Endothelial cell of umbilical vein (primary cell): ENCODE measurements at regions not wholly inside any gene's neighbourhood (a gene's known extent, or its start where the extent isn't known, plus 50 kb on each side); places are given as distances from the start of the nearest gene placed in this dataset.

Experiments
- BruUV-seq: library from RNA; stranded (reverse); fragments of 400-500 nt; replicated peaks from 2 replicates; lab custom pipeline; 2021; lab: Mats Ljungman, UMichigan
- CTCF ChIA-PET: fragments of 300-600, 350-600 bp; sonication (Branson Sonifier 250); formaldehyde crosslinking; loops from one replicate; lab custom pipeline; 2021; ENCODE audit warnings: antibody characterized with exemption, inconsistent platforms; lab: Charles Lee
- POLR2A ChIA-PET: fragments of 300-600, 350-600 bp; sonication (Branson Sonifier 250); formaldehyde crosslinking; loops from one replicate; lab custom pipeline; 2021; ENCODE audit warnings: antibody characterized with exemption, inconsistent platforms; lab: Charles Lee
- DNase-seq: peaks from one replicate; pipeline ENCODE4 v3.0.0-alpha.2; 2011; ENCODE audit warnings: low read depth, low spot score
- FAIRE-seq: peaks from 2 replicates; lab custom pipeline; 2011; peaks lifted over from hg19 to GRCh38; lab: Jason Lieb, UNC
- H2AFZ ChIP-seq: 2 replicates; pipeline ENCODE4 v1.6.0; 2012; ENCODE audit warnings: low read depth, low read length, control low read depth, inconsistent platforms
- H3K27ac ChIP-seq: 2 replicates; pipeline ENCODE4 v1.5.1; 2011; ENCODE audit warnings: low read depth, mild to moderate bottlenecking, control low read depth, low read length, moderate library complexity; ENCODE audit not compliant: insufficient read depth
- H3K27me3 ChIP-seq, 2 experiments: 2 replicates each; pipeline versions ENCODE4 v1.6.0 to v1.6.1; 2011; ENCODE audit warnings: low read length in 2 of 2, mixed read lengths in 1 of 2; ENCODE audit not compliant: control insufficient read depth in 2 of 2, insufficient read depth in 2 of 2
- H3K36me3 ChIP-seq, 2 experiments: 2 replicates in 1 of 2; 3 replicates in 1 of 2; pipeline ENCODE4 v1.5.1; 2011; ENCODE audit warnings: low read length in 2 of 2, mild to moderate bottlenecking in 1 of 2, moderate library complexity in 1 of 2; ENCODE audit not compliant: control insufficient read depth in 2 of 2, insufficient read depth in 2 of 2; ENCODE audit errors: extremely low read depth in 1 of 2
- H3K4me1 ChIP-seq: 3 replicates; pipeline ENCODE4 v1.5.1; 2011; ENCODE audit warnings: mild to moderate bottlenecking, low read length; ENCODE audit not compliant: control insufficient read depth, insufficient read depth; ENCODE audit errors: extremely low read depth
- H3K4me2 ChIP-seq: 2 replicates; pipeline ENCODE4 v1.6.1; 2011; ENCODE audit warnings: low read length, control low read depth, mixed read lengths; ENCODE audit not compliant: insufficient read depth
- H3K4me3 ChIP-seq, 3 experiments: fragments of 200-600 bp in 1 of 3; sonication (generic), shearing (Covaris generic) in 1 of 3; replicated peaks in 1 of 3; 2 replicates each; pipeline ENCODE4 v1.5.1; 2011 to 2016; ENCODE audit warnings: control low read depth in 3 of 3, low read length in 3 of 3, mild to moderate bottlenecking in 2 of 3, inconsistent platforms in 1 of 3, low read depth in 1 of 3, moderate library complexity in 1 of 3; ENCODE audit not compliant: insufficient read depth in 1 of 3
- H3K79me2 ChIP-seq: 2 replicates; pipeline ENCODE4 v1.6.0; 2012; ENCODE audit warnings: low read length, inconsistent platforms; ENCODE audit not compliant: control insufficient read depth, insufficient read depth
- H3K9ac ChIP-seq: replicated peaks from 2 replicates; pipeline ENCODE3; 2011; ENCODE audit warnings: low read length, control low read depth; ENCODE audit not compliant: insufficient read depth; ENCODE audit errors: extremely low read depth
- H3K9me1 ChIP-seq: replicated peaks from 3 replicates; pipeline ENCODE4 v1.6.0; 2011; ENCODE audit warnings: mild to moderate bottlenecking, low read length; ENCODE audit not compliant: control insufficient read depth, insufficient read depth; ENCODE audit errors: extremely low read depth
- H3K9me3 ChIP-seq: replicated peaks from 2 replicates; pipeline ENCODE4 v1.5.1; 2012; ENCODE audit warnings: low read length, inconsistent platforms; ENCODE audit not compliant: control insufficient read depth, insufficient read depth
- H4K20me1 ChIP-seq: replicated peaks from 2 replicates; pipeline ENCODE3; 2011; ENCODE audit warnings: mild to moderate bottlenecking, low read length; ENCODE audit not compliant: control insufficient read depth, insufficient read depth; ENCODE audit errors: extremely low read depth
- EZH2 ChIP-seq: IDR thresholded peaks from 2 replicates; pipeline ENCODE4 v1.6.1; 2012; ENCODE audit warnings: borderline replicate concordance, low read depth, mild to moderate bottlenecking, moderate library complexity, low read length, inconsistent platforms; ENCODE audit not compliant: severe bottlenecking
- FOS ChIP-seq: IDR thresholded peaks from 2 replicates; pipeline ENCODE4 v1.6.1; 2011; ENCODE audit warnings: mild to moderate bottlenecking, low read length, moderate library complexity, borderline replicate concordance; ENCODE audit not compliant: insufficient read depth
- POLR2A ChIP-seq: IDR thresholded peaks from 2 replicates; pipeline ENCODE4 v1.6.1; 2012; ENCODE audit warnings: low read depth, mild to moderate bottlenecking, control low read depth, low read length
- dilution Hi-C: fragments of 300-500 bp; cut with MboI; formaldehyde crosslinking; loops from one replicate; pipeline ENCODE4 v1.15.0; 2019; ENCODE audit warnings: low sequenced_read_pairs; ENCODE audit not compliant: extremely low pct_ligation_motif_present
- intact Hi-C: fragments of 100-400 bp; cut with micrococcal nuclease; formaldehyde crosslinking; loops from one replicate; pipeline ENCODE4 v1.10.0; 2022
- TF ChIP-seq, protein P1 (sequence below), 2 donors: IDR thresholded peaks; 1 replicate in 1 of 2; 2 replicates in 1 of 2; pipeline ENCODE4 v1.5.1; 2011; ENCODE audit warnings: low read length in 2 of 2, mild to moderate bottlenecking in 2 of 2, moderate library complexity in 2 of 2, control low read depth in 1 of 2, inconsistent platforms in 1 of 2, low read depth in 1 of 2; ENCODE audit not compliant: insufficient read depth in 1 of 2; ENCODE audit errors: extremely low read depth in 1 of 2
- TF ChIP-seq, protein P2 (sequence below): IDR thresholded peaks from 2 replicates; pipeline ENCODE4 v1.6.1; 2011; ENCODE audit not compliant: insufficient read depth, insufficient read length

DNA sequence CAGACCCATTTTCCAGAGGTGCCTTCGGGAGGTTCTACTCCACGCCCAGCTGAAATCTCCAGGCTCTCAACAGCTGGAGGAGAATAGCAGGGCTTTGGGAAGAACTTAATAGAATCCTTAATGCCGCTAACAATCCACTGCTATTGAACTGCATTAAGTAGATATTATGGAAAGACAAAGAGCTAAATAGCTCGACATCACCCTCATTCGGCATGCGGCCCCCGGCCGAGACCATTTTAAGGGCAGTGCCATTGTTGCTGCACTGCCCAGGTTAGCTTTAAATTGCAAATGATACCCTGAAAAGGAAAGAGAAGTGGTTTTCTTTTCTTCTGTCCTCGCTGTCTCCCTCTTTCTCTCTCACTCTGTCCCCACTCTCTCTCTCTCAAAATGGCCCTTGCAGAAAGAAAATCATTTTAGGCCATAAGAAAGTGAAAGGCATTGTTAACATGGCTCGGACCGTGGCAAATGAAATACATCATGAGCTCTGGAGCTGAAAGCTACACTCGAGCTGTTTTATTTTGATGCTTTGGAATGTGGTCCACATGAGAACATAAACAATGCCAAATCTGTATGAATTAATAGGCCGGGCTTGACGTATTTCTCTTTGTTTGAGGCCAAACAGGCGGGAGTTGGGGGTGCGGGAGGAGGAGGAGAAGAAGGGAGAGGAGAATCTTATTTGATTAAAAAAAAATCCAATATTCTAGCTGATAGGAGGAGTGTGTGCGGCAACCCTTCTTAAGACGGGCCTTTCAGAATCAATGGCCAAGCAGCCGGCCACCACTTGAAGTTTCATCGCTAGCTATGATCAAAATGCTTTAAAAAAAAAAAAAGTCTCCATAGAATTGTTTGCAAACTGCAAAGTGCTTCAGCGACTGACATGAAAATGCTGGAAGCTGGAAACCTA lies 298.8 kb upstream of the IRX3 start:
- no peak overlapping the region for H2AFZ ChIP-seq
- H3K4me3 ChIP-seq: no peak overlapping the region
- no peaks in the 10 kb centered on the region for H3K79me2 ChIP-seq
- no peak overlapping the region for H3K4me2 ChIP-seq
- no peak overlapping the region for H3K9ac ChIP-seq
- dilution Hi-C loops (no loop called here), intact Hi-C loops (no loop called here)
- POLR2A ChIA-PET: no interaction called here
- no peaks in the 10 kb centered on the region for H4K20me1 ChIP-seq
- no peaks in the 10 kb centered on the region for H3K36me3 ChIP-seq
- H3K27ac ChIP-seq: no peak overlapping the region
- no peaks in the 10 kb centered on the region for H3K9me3 ChIP-seq
- CTCF ChIA-PET: no interaction called here
- TF ChIP-seq, protein P1, sequence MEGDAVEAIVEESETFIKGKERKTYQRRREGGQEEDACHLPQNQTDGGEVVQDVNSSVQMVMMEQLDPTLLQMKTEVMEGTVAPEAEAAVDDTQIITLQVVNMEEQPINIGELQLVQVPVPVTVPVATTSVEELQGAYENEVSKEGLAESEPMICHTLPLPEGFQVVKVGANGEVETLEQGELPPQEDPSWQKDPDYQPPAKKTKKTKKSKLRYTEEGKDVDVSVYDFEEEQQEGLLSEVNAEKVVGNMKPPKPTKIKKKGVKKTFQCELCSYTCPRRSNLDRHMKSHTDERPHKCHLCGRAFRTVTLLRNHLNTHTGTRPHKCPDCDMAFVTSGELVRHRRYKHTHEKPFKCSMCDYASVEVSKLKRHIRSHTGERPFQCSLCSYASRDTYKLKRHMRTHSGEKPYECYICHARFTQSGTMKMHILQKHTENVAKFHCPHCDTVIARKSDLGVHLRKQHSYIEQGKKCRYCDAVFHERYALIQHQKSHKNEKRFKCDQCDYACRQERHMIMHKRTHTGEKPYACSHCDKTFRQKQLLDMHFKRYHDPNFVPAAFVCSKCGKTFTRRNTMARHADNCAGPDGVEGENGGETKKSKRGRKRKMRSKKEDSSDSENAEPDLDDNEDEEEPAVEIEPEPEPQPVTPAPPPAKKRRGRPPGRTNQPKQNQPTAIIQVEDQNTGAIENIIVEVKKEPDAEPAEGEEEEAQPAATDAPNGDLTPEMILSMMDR (IDR thresholded peaks at IDR 0.05; ENCODE audit: extremely low read depth in 1 of 2, insufficient read depth in 1 of 2, low read depth in 1 of 2, low read length in 2 of 2): no peak
- TF ChIP-seq, protein P2, sequence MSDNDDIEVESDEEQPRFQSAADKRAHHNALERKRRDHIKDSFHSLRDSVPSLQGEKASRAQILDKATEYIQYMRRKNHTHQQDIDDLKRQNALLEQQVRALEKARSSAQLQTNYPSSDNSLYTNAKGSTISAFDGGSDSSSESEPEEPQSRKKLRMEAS: no peak
- TF ChIP-seq FOS: no peak
- TF ChIP-seq EZH2: no peak
- TF ChIP-seq POLR2A: no peak
- no peak for FAIRE-seq
- DNase-seq: no peak
- no TSS peak for BruUV-seq
- H3K9me1 ChIP-seq: no peaks in the 10 kb centered on the region
- no peaks in the 10 kb centered on the region for H3K4me1 ChIP-seq
- H3K27me3 ChIP-seq: no peaks in the 10 kb centered on the region
